B cell (primary cell): ENCODE measurements at regions not wholly inside any gene's neighbourhood (a gene's known extent, or its start where the extent isn't known, plus 50 kb on each side); places are given as distances from the start of the nearest gene placed in this dataset.

ENCODE experiments used
- ATAC-seq: fragments of 200-7000 bp; cut with Tn5 transposase; one replicate; pipeline ENCODE4 v1.10.0; 2021; ENCODE audit warnings: low read depth, mild to moderate bottlenecking, moderate number of reproducible peaks, moderate library complexity
- CTCF ChIA-PET: fragments of 350-600 bp; sonication (Branson Sonifier 250); formaldehyde crosslinking; loops from one replicate; lab custom pipeline; 2021; ENCODE audit warnings: antibody characterized with exemption, inconsistent platforms; lab: Charles Lee
- POLR2A ChIA-PET: fragments of 350-600 bp; sonication (Branson Sonifier 250); formaldehyde crosslinking; loops from one replicate; lab custom pipeline; 2021; ENCODE audit warnings: antibody characterized with exemption; lab: Charles Lee
- DNase-seq: peaks from one replicate; pipeline ENCODE4 v3.0.0; 2013
- H2AFZ ChIP-seq: 2 replicates; pipeline ENCODE4 v1.6.1; 2012; ENCODE audit warnings: mild to moderate bottlenecking, low read depth, low read length; ENCODE audit not compliant: insufficient read depth, poor library complexity, severe bottlenecking
- H3K27ac ChIP-seq, 2 donors: 1 replicate in 1 of 2; 2 replicates in 1 of 2; pipeline ENCODE4 v1.5.1; 2012 to 2013; ENCODE audit warnings: low read length in 2 of 2, mild to moderate bottlenecking in 2 of 2, moderate library complexity in 1 of 2
- H3K27me3 ChIP-seq, 4 experiments: fragments of 200-600 bp in 1 of 4; sonication (generic) in 1 of 4; replicated peaks in 1 of 4; 1 replicate in 2 of 4; 2 replicates in 2 of 4; pipeline versions ENCODE4 v1.6.1 to v1.7.0; 2013 to 2016; ENCODE audit warnings: low read length in 3 of 4, mild to moderate bottlenecking in 2 of 4, mixed read lengths in 1 of 4, moderate library complexity in 1 of 4; ENCODE audit not compliant: insufficient read depth in 4 of 4, control insufficient read depth in 3 of 4; ENCODE audit errors: control extremely low read depth in 1 of 4
- H3K36me3 ChIP-seq, 2 experiments: replicated peaks in 1 of 2; 1 replicate in 1 of 2; 2 replicates in 1 of 2; pipeline versions ENCODE4 v1.6.1 to v1.7.1; 2013; ENCODE audit warnings: low read length in 1 of 2; ENCODE audit not compliant: insufficient read depth in 2 of 2, control insufficient read depth in 1 of 2; ENCODE audit errors: control extremely low read depth in 1 of 2, extremely low read depth in 1 of 2
- H3K4me1 ChIP-seq, 2 donors: fragments of 200-600 bp in 1 of 2; sonication (generic) in 1 of 2; 1 replicate in 1 of 2; 2 replicates in 1 of 2; pipeline versions ENCODE4 v1.5.1 to v1.6.1; 2013 to 2017; ENCODE audit warnings: low read length in 2 of 2; ENCODE audit not compliant: control insufficient read depth in 2 of 2, insufficient read depth in 2 of 2
- H3K4me2 ChIP-seq: replicated peaks from 2 replicates; pipeline ENCODE3; 2012; ENCODE audit warnings: mild to moderate bottlenecking, low read depth, low read length; ENCODE audit not compliant: poor library complexity, severe bottlenecking
- H3K4me3 ChIP-seq, 5 experiments: fragments of 200-600 bp in 1 of 5; sonication (generic) in 1 of 5; 1 replicate in 3 of 5; 2 replicates in 2 of 5; pipeline versions ENCODE4 v1.5.1 to v1.7.0; 2011 to 2016; ENCODE audit warnings: low read length in 4 of 5, mild to moderate bottlenecking in 4 of 5, low read depth in 2 of 5, control low read depth in 1 of 5, moderate library complexity in 1 of 5; ENCODE audit not compliant: insufficient read depth in 1 of 5; ENCODE audit errors: control extremely low read depth in 1 of 5, extremely low read depth in 1 of 5
- H3K79me2 ChIP-seq: fragments of 200-600 bp; sonication (generic); one replicate; pipeline ENCODE4 v1.6.0; 2016; ENCODE audit warnings: low read length; ENCODE audit not compliant: control insufficient read depth, insufficient read depth
- H3K9ac ChIP-seq: fragments of 200-600 bp; sonication (generic); 2 replicates; pipeline ENCODE4 v1.6.1; 2017; ENCODE audit warnings: mild to moderate bottlenecking, low read length, moderate library complexity
- H3K9me3 ChIP-seq, 3 donors: one replicate each; pipeline versions ENCODE4 v1.6.1 to v1.7.1; 2013; ENCODE audit warnings: low read length in 2 of 3; ENCODE audit not compliant: control insufficient read depth in 2 of 3, insufficient read depth in 1 of 3; ENCODE audit errors: control extremely low read depth in 1 of 3
- H4K20me1 ChIP-seq: 2 replicates; pipeline ENCODE4 v1.6.0; 2012; ENCODE audit warnings: mild to moderate bottlenecking, low read length; ENCODE audit not compliant: insufficient read depth, control insufficient read depth, poor library complexity, severe bottlenecking
- H3K27ac Mint-ChIP-seq: one replicate; pipeline ENCODE4 v1.8.0; 2021; ENCODE audit warnings: mixed read lengths
- H3K27me3 Mint-ChIP-seq: one replicate; pipeline ENCODE4 v1.8.0; 2021; ENCODE audit warnings: mixed read lengths
- H3K4me1 Mint-ChIP-seq: one replicate; pipeline ENCODE4 v1.8.0; 2021; ENCODE audit warnings: mixed read lengths
- H3K4me3 Mint-ChIP-seq: one replicate; pipeline ENCODE4 v1.8.0; 2021; ENCODE audit warnings: mixed read lengths
- H3K9me3 Mint-ChIP-seq: one replicate; pipeline ENCODE4 v1.8.0; 2022; ENCODE audit warnings: mixed read lengths; ENCODE audit not compliant: insufficient read depth
- CTCF ChIP-seq: fragments of 200-600 bp; IDR thresholded peaks from one replicate; pipeline ENCODE4 v1.8.0; 2022; ENCODE audit warnings: antibody characterized with exemption, mild to moderate bottlenecking
- EZH2 ChIP-seq: IDR thresholded peaks from 2 replicates; pipeline ENCODE4 v1.6.1; 2012; ENCODE audit warnings: borderline replicate concordance, low read depth, mild to moderate bottlenecking, moderate library complexity, low read length; ENCODE audit not compliant: insufficient read depth, poor library complexity, severe bottlenecking
- WGBS: methylation state at CpG from one replicate; pipeline ENCODE4 v1.1.5; 2013; ENCODE audit warnings: missing lambda C conversion rate; ENCODE audit not compliant: insufficient coverage; 5-methylcytosine and 5-hydroxymethylcytosine counted together
- intact Hi-C: fragments of 100-400 bp; cut with micrococcal nuclease; formaldehyde crosslinking; loops from one replicate; pipeline ENCODE4 v1.10.0; 2022

DNA sequence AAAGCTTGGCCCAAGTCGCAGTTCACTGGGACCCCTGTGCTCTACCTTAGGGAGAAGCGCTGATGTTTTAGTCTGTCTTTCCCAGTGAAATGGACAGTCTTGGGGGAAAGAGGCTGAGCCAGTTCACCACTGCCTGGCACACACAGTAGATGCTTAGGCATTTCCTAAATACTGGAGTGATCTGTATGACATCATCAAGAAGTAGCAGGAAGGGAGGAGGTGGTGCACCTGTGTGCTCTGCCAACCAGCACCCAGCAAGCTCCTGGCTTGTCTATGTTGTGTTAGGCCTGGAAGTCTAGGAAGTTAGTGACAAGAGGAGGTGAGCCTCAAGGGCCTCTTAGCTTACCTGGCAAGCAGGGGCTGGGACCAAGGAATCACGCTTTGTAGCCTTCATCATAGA, 158.2 kb upstream of the NFIA start:
- no peaks in the 10 kb centered on the region for H3K9me3 Mint-ChIP-seq
- no peaks in the 10 kb centered on the region for H3K79me2 ChIP-seq
- no peaks in the 10 kb centered on the region for H4K20me1 ChIP-seq
- H3K27me3 ChIP-seq: no peaks in the 10 kb centered on the region
- POLR2A ChIA-PET: no interaction called here
- no peak overlapping the region for H3K27ac ChIP-seq
- ATAC-seq (no peak), DNase-seq (no peak)
- no peak overlapping the region for H3K4me3 ChIP-seq
- no peak overlapping the region for H3K27ac Mint-ChIP-seq
- intact Hi-C loops: no loop called here
- H3K4me3 Mint-ChIP-seq: no peak overlapping the region
- TF ChIP-seq CTCF (no peak), EZH2 (no peak)
- no peaks in the 10 kb centered on the region for H3K9me3 ChIP-seq
- H3K27me3 Mint-ChIP-seq: no peaks in the 10 kb centered on the region
- no peak overlapping the region for H3K9ac ChIP-seq
- 100% methylated on average over 3 of the region's 3 CpGs for WGBS
- H3K4me1 ChIP-seq: no peaks in the 10 kb centered on the region
- H3K36me3 ChIP-seq: no peaks in the 10 kb centered on the region
- CTCF ChIA-PET: no interaction called here
- H2AFZ ChIP-seq: no peak overlapping the region
- no peak overlapping the region for H3K4me2 ChIP-seq
- H3K4me1 Mint-ChIP-seq: no peaks in the 10 kb centered on the region

DNA sequence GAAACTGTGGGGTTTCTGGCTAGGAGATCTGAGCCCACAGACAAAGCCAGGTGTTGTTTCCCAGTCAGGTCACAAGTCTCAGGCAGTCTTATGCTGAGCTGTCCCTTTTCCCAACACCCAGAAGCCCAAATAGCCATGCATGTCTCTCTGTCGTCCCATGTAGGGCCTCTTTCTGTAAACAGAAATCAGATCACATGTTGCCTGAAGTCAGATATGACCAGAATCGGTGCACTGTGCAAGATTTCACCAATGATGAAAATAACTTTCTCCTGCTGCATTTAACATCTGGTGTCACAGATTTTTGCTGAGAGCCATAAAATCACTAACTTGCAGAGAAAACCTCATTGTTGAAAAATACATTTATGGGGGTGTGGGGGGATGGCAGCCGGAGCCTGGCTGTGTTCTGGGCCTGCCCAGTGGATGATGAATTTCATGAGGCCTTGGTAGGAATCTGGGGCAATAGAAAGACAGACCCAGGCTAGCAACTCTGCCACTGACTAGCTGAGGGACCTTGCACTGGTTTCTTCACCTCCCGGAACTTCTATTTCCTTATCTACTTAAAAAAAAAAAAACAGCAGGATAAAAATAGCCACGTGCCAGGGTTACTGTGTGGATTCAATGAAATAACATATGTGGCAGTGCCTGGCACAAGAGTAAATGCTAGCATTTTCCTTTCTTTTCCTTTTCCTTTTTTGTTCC, 158.8 kb upstream of the NFIA start:
- no peaks in the 10 kb centered on the region for H3K9me3 ChIP-seq
- H3K9ac ChIP-seq: no peak overlapping the region
- H3K27ac ChIP-seq: no peak overlapping the region
- no peak for ATAC-seq
- no peaks in the 10 kb centered on the region for H3K27me3 ChIP-seq
- H2AFZ ChIP-seq: no peak overlapping the region
- H3K4me2 ChIP-seq: no peak overlapping the region
- H3K4me3 ChIP-seq: no peak overlapping the region
- H3K79me2 ChIP-seq: no peaks in the 10 kb centered on the region
- H3K4me3 Mint-ChIP-seq: no peak overlapping the region
- no peak for DNase-seq
- H3K27me3 Mint-ChIP-seq: no peaks in the 10 kb centered on the region
- WGBS: 55% methylated on average over 2 of the region's 5 CpGs
- TF ChIP-seq EZH2 (no peak), CTCF (no peak)
- no peak overlapping the region for H3K27ac Mint-ChIP-seq
- ChIA-PET POLR2A (no interaction called here), CTCF (no interaction called here)
- intact Hi-C loops: no loop called here
- H3K4me1 ChIP-seq: no peaks in the 10 kb centered on the region
- no peaks in the 10 kb centered on the region for H3K36me3 ChIP-seq
- H3K9me3 Mint-ChIP-seq: no peaks in the 10 kb centered on the region
- H3K4me1 Mint-ChIP-seq: no peaks in the 10 kb centered on the region
- no peaks in the 10 kb centered on the region for H4K20me1 ChIP-seq
